ENCODE measurements at regions not wholly inside any gene's neighbourhood (a gene's known extent, or its start where the extent isn't known, plus 50 kb on each side); places are given as distances from the start of the nearest gene placed in this dataset.
"Not testable (repeated sequence)": the region's sequence is repeated elsewhere in the genome, so short reads cannot be mapped to it uniquely, and the experiment has no call there.

DNA sequence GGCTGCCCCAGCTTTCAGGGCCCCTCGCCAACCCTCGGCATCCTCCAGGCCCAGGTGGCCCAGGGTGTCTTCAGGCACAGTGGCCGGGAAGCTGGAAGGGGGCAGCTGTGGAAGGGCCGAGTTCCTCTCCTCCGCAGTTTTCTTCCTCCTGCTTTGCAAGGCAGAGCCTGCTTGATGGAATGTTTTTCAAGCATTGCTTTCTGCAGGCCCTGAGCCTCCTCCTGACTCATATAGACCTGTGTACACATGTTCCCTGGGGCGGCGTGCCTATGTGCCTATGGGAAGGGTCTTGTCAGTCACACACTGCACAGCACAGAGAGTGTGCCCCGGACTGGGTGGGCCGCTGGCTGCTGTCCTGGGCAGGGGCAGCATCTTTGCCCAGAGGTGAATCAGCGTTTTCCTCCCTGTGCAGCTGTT is 107.5 kb downstream of the ERMARD start:
- H3K4me1 Mint-ChIP-seq: peaks cover 7% of the 10 kb centered on the region
- CTCF ChIA-PET: interaction anchor here (1.5 kb wide), 1 partner anchor 27 kb away, joined by 6 read pairs; no protein-coding TSS in a partner anchor
- POLR2A ChIA-PET: no interaction called here
- H3K4me3 Mint-ChIP-seq: no peak overlapping the region
- no peaks in the 10 kb centered on the region for H3K27me3 Mint-ChIP-seq
- H3K27ac Mint-ChIP-seq: no peak overlapping the region
- DNase-seq: no peak
- peaks cover 1% of the 10 kb centered on the region for H3K36me3 Mint-ChIP-seq (ENCODE audit: low read depth)
- peaks cover 15% of the 10 kb centered on the region for H3K9me3 Mint-ChIP-seq

DNA sequence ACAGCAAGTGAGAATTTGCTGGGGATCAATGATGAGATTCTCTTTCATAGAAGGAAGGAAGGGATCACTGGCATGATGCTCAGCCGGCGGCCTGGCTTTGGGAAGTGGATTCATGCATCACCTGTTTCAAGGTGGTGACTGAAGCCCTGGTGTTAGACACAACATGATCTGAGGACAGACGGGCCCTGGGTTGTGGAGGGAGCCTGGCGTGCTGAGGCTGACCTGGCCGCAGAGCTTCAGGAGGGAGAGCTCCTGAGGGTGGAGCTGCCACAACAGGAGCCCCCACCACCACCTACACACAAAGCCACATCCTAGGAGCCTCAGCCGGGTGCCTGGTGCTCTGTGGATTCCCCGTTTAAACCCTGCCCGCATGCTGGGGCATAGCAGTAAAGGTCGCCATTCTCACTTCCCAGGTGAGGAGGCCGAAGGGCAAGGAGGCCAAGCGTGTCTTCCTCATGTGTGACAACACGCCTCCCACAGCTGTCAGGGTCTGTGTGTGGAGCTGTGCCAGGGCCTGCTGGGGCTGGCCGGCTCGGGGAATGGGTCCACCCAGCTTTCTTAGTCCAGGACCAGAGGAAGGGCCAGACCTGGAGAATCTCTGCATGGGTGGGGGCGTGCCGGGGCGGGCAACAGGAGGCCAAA is 107.0 kb downstream of the ERMARD start:
- Mint-ChIP-seq H3K36me3 (ENCODE audit: low read depth) (peaks cover 1% of the 10 kb centered on the region), H3K27ac (no peak overlapping the region), H3K27me3 (no peaks in the 10 kb centered on the region), H3K4me3 (no peak overlapping the region), H3K9me3 (peaks cover 12% of the 10 kb centered on the region), H3K4me1 (peaks cover 7% of the 10 kb centered on the region)
- ChIA-PET CTCF (interaction anchor here (0.6 to 1.5 kb wide), 2 partner anchors 27 to 89 kb away, joined by 4 to 6 read pairs; no protein-coding TSS in a partner anchor), POLR2A (no interaction called here)
- DNase-seq: no peak

DNA sequence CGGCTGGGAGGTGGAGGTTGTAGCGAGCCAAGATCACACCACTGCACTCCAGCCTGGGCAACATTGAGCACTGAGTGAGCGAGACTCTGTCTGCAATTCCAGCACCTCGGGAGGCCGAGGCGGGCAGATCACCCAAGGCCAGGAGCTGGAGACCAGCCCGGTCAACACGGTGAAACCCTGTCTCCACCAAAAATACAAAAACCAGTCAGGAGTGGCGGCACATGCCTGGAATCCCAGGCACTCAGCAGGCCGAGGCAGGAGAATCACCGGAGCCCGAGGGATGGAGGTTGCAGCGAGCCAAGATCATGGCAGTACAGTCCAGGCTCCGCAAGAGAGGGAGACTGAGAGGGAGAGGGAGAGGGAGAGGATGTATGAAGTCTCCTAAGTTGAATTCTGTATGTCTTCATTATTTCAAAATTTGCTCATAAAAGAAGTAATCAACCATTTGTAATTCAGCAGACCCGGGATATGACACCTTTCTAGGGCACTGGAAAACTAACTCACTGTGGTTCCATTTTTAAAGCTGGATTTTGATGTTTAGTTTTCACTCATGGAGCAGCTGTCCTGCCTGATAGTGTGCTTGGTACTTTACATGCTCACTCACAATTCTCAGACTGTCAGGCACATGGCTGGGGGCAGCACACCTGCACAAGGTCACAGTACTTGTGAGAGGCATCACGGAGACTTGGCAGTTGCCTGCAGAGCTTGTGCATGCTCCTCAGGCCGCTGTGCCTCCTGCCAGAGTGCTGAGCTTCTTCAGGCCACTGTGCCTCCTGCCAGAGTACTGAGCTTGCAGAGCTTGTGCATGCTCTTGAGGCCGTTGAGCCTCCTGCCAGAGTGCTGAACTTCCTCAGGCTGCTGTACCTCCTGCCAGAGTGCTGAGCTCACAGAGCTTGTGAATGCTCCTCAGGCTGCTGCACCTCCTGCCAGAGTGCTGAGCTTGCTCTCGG is 106.2 kb downstream of the ERMARD start:
- ChIA-PET CTCF (interaction anchor here (0.6 to 1.5 kb wide), 2 partner anchors 26 to 90 kb away, joined by 4 to 6 read pairs; no protein-coding TSS in a partner anchor), POLR2A (no interaction called here)
- H3K4me1 Mint-ChIP-seq: peaks cover 7% of the 10 kb centered on the region
- peaks cover 17% of the 10 kb centered on the region for H3K9me3 Mint-ChIP-seq
- H3K4me3 Mint-ChIP-seq: no peak overlapping the region
- H3K27me3 Mint-ChIP-seq: no peaks in the 10 kb centered on the region
- no peak for DNase-seq
- H3K27ac Mint-ChIP-seq: peak overlapping the region; percentile 57
- H3K36me3 Mint-ChIP-seq (ENCODE audit: low read depth): peaks cover 1% of the 10 kb centered on the region

DNA sequence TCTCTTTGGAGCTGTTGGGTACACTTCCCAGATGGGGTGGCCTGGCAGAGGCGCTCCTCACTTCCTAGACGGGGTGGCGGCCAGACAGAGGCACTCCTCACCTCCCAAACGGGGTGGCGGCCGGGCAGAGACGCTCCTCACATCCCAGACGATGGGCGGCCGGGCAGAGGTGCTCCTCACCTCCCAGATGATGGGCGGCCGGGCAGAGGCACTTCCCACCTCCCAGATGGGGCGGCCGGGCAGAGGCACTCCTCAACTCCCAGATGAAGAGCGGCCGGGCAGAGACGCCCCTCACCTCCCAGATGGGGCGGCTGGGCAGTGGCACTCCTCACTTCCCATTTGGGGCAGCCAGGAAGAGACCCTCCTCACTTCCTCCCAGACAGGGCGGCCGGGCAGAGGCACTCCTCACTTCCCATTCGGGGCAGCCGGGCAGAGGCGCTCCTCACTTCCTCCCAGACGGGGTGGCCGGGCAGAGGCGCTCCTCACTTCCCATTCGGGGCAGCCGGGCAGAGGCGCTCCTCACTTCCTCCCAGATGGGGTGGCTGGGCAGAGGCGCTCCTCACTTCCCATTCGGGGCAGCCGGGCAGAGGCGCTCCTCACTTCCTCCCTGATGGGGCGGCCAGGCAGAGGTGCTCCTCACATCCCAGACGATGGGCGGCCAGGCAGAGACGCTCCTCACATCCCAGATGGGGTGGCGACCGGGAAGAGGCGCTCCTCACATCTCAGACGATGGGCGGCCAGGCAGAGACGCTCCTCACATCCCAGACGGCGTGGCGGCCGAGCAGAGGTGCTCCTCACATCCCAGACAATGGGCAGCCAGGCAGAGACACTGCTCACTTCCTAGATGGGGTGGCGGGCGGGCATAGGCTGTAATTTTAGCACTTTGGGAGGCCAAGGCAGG is 105.3 kb downstream of the ERMARD start:
- peaks cover 17% of the 10 kb centered on the region for H3K9me3 Mint-ChIP-seq
- H3K4me3 Mint-ChIP-seq; H3K36me3 Mint-ChIP-seq (ENCODE audit: low read depth); POLR2A ChIA-PET; DNase-seq; H3K27ac Mint-ChIP-seq; H3K4me1 Mint-ChIP-seq; CTCF ChIA-PET; H3K27me3 Mint-ChIP-seq: not testable (repeated sequence)

DNA sequence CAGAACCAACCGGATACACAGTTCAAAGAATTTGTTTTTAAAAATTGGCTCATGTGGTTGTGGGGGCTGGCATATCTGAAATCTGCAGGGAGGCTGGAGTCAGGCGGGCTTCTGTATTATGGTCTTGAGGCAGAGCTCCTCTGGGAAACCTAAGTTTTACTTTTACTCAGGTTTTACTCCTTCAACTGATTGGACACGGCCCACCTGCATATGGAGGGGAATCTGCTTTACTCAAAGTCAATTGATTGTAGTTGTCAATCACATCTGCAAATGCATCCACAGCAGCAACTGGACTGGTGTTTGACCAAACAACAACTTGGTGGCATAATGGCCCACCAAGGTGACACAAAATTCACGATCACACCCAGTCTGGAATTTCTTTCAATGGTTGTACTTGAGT is 103.4 kb downstream of the ERMARD start:
- H3K9me3 Mint-ChIP-seq: peaks cover 17% of the 10 kb centered on the region

DNA sequence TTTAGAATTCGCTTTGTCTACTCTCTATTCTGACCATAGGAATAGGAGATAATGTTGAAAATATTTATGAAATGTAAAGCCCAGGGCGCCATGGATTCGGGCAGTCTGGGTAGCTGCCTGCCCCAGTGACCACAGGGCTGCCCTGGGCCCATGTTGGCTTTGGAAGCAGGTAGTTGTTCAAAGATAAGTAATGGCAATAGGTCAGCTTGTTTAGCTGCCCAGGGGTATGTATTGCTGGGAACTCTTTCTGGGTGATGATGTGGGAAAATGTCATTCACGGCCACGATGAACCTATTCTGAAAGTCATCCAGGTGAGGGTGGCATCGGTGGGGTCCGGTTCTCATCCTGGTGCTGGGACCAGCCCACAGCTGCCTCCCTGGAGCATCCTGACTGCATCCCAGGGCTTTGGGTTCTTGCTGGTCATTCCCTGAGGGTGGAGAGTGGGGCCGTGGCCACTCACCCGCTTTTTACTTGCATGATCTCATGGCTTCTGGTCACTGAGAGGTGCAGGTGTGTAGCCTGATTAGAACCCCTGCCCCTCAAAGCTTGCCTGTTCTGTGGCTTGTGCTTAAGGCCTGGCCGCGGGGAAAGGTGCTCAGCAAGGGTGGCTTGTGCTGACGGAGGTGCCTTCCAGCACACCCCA is 102.8 kb downstream of the ERMARD start:
- H3K9me3 Mint-ChIP-seq: peaks cover 17% of the 10 kb centered on the region

More for the DNA sequence above, 103.4 kb downstream of the ERMARD start:
- Mint-ChIP-seq H3K36me3 (ENCODE audit: low read depth) (no peaks in the 10 kb centered on the region), H3K27ac (no peak overlapping the region), H3K27me3 (no peaks in the 10 kb centered on the region), H3K4me3 (no peak overlapping the region), H3K4me1 (no peaks in the 10 kb centered on the region)
- CTCF ChIA-PET: no interaction called here
- POLR2A ChIA-PET: no interaction called here
- no peak for DNase-seq

GRCh38 chr6:169853196-169854082 is 102.0 kb downstream of the ERMARD start:
- Mint-ChIP-seq H3K4me3 (no peak overlapping the region), H3K27ac (no peak overlapping the region), H3K4me1 (no peaks in the 10 kb centered on the region), H3K36me3 (ENCODE audit: low read depth) (no peaks in the 10 kb centered on the region), H3K27me3 (no peaks in the 10 kb centered on the region), H3K9me3 (peaks cover 17% of the 10 kb centered on the region)
- POLR2A ChIA-PET: no interaction called here
- CTCF ChIA-PET: no interaction called here
- DNase-seq: no peak

More for the DNA sequence above, 102.8 kb downstream of the ERMARD start:
- Mint-ChIP-seq H3K4me3 (no peak overlapping the region), H3K27me3 (no peaks in the 10 kb centered on the region), H3K36me3 (ENCODE audit: low read depth) (no peaks in the 10 kb centered on the region), H3K4me1 (no peaks in the 10 kb centered on the region), H3K27ac (no peak overlapping the region)
- POLR2A ChIA-PET: no interaction called here
- CTCF ChIA-PET: no interaction called here
- DNase-seq: no peak

DNA sequence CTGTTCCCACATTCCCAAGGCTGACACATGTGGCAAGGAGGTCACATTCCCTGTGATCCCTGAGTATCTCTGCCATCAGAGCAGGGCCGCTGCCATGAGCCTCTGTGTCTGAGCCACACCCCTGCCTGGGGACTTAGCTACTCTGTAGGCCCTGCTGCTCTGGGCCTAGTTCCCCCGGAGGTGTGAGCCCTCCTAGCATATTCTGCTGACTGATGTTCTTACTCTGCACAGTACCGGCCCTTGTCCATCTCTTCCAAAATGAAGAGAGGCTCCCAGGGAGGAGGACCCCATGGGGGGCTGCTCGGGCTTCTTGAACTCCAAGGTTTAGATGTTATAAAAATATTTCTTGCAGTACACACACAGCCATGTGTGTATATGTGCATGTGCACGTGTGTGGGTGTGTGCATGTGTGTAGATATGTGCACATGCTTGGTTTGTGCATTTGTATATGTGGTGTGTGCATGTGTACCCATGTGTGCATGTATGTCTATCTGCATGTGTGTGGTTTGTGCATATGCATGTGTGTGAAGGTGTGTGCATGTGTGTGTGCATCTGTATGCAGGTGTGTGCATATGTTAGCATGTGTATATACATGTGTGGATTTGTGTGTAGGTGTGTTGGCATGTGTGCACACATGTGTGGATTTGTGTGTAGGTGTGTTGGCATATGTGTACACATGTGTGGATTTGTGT is 101.2 kb downstream of the ERMARD start:
- no peaks in the 10 kb centered on the region for H3K36me3 Mint-ChIP-seq (ENCODE audit: low read depth)
- POLR2A ChIA-PET: no interaction called here
- no peaks in the 10 kb centered on the region for H3K4me1 Mint-ChIP-seq
- no peak overlapping the region for H3K27ac Mint-ChIP-seq
- H3K4me3 Mint-ChIP-seq: no peak overlapping the region
- DNase-seq: no peak
- no peaks in the 10 kb centered on the region for H3K27me3 Mint-ChIP-seq
- CTCF ChIA-PET: interaction anchor here (0.6 kb wide), 1 partner anchor 1388 kb away, joined by 3 read pairs; no protein-coding TSS in a partner anchor
- peaks cover 13% of the 10 kb centered on the region for H3K9me3 Mint-ChIP-seq

- Mint-ChIP-seq H3K36me3 (ENCODE audit: low read depth) (no peaks in the 10 kb centered on the region), H3K27me3 (no peaks in the 10 kb centered on the region), H3K4me3 (no peak overlapping the region), H3K9me3 (peaks cover 7% of the 10 kb centered on the region), H3K4me1 (no peaks in the 10 kb centered on the region), H3K27ac (no peak overlapping the region)
- ChIA-PET POLR2A (no interaction called here), CTCF (interaction anchor here (0.6 kb wide), 1 partner anchor 1388 kb away, joined by 3 read pairs; no protein-coding TSS in a partner anchor)
- no peak for DNase-seq
Observed at GRCh38 chr6:169851641-169852503, 100.5 kb downstream of the ERMARD start.

GRCh38 chr6:169850746-169851145 is 99.3 kb downstream of the ERMARD start:
- no peaks in the 10 kb centered on the region for H3K36me3 Mint-ChIP-seq (ENCODE audit: low read depth)
- no peaks in the 10 kb centered on the region for H3K27me3 Mint-ChIP-seq
- ChIA-PET POLR2A (no interaction called here), CTCF (no interaction called here)
- H3K4me3 Mint-ChIP-seq: no peak overlapping the region
- DNase-seq: no peak
- peaks cover 7% of the 10 kb centered on the region for H3K9me3 Mint-ChIP-seq
- H3K4me1 Mint-ChIP-seq: no peaks in the 10 kb centered on the region
- no peak overlapping the region for H3K27ac Mint-ChIP-seq

Data from activated CD4-positive, alpha-beta T cell treated with anti-CD3 and anti-CD28 coated beads, Interleukin-2, amount 10 ng/mL, durations not matched to agents 7 days and 5 days (primary cell).